ENCODE measurements at regions not wholly inside any gene's neighbourhood (a gene's known extent, or its start where the extent isn't known, plus 50 kb on each side); places are given as distances from the start of the nearest gene placed in this dataset.

DNA sequence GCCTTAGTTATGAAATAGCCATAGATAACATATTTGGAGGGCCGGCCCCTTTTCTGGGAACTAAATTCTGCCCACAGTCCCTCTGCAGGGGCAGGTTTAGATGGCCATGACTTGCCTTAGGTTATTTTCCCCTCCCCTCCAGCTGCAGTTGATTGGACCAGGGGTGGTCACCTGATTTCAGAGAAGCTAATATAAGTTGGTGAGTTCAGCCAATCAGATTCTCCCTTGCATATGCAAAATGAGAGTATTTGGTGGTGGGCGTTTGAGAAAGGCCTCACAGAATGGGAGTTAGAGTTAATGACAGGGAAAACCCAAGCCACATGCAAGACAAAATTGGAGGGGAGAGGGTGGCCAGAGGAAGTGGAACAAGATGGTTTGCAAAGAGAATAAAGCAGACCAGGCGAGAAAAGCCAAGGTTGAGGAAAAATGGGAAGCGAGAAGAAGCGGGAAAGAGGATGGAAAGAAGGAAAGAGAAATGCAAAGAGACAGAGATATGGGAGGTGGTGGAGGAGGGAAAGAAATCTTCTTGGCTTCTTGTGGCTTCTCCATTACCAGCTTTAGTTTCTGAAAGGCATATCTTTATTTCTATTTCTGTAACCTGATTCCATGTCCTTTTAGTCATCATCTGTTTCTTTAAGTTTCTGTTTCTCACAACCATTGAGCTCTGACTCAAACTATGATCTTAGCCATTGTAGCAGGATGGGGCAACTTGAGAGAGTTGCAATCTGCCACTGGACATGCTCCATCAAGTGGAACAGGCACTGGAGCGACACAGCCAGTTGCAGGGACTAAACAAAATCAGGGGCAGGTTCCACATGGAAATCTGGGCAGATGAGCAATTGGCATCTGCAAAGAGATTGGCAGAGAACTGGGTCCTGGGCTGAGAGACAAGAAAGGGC, 108.1 kb upstream of the SIX3 start:
- 0 out of 2 replicates have a peak, but pooled peaks cover 3% of the 10 kb centered on the region for H3K4me1 ChIP-seq (ENCODE audit: insufficient read depth, low read length)
- TF ChIP-seq EZH2phosphoT487 (IDR thresholded peaks at IDR 0.05; ENCODE audit: borderline replicate concordance, low read length) (no peak), EZH2 (IDR thresholded peaks at IDR 0.05; ENCODE audit: low read length, unreplicated experiment) (no peak)
- TF ChIP-seq, protein P1, sequence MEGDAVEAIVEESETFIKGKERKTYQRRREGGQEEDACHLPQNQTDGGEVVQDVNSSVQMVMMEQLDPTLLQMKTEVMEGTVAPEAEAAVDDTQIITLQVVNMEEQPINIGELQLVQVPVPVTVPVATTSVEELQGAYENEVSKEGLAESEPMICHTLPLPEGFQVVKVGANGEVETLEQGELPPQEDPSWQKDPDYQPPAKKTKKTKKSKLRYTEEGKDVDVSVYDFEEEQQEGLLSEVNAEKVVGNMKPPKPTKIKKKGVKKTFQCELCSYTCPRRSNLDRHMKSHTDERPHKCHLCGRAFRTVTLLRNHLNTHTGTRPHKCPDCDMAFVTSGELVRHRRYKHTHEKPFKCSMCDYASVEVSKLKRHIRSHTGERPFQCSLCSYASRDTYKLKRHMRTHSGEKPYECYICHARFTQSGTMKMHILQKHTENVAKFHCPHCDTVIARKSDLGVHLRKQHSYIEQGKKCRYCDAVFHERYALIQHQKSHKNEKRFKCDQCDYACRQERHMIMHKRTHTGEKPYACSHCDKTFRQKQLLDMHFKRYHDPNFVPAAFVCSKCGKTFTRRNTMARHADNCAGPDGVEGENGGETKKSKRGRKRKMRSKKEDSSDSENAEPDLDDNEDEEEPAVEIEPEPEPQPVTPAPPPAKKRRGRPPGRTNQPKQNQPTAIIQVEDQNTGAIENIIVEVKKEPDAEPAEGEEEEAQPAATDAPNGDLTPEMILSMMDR (conservative IDR thresholded peaks at IDR 0.05; ENCODE audit: low read depth, low read length): no peak
- H3K4me3 ChIP-seq (ENCODE audit: low read length): no peak overlapping the region
- no peak overlapping the region for H3K9ac ChIP-seq (ENCODE audit: low read length)
- ATAC-seq: peak; percentile 24
- H3K4me2 ChIP-seq (ENCODE audit: low read length): no peak overlapping the region
- ChIA-PET CTCF (no interaction called here), POLR2A (ENCODE audit: unreplicated experiment) (no interaction called here)
- H3K9me3 ChIP-seq (ENCODE audit: low read length): no peaks in the 10 kb centered on the region
- intact Hi-C loops (cut with micrococcal nuclease): no loop called here
- DNase-seq: peak; percentile 46
- no peaks in the 10 kb centered on the region for H3F3A ChIP-seq (ENCODE audit: low read length, unreplicated experiment)
- H3K9me2 ChIP-seq (replicated peaks; ENCODE audit: low read length): no peaks in the 10 kb centered on the region
- H3K27me3 ChIP-seq (ENCODE audit: low read length): peaks cover 15% of the 10 kb centered on the region
- no peaks in the 10 kb centered on the region for H3K79me2 ChIP-seq (ENCODE audit: low read length)
- no peaks in the 10 kb centered on the region for H4K20me1 ChIP-seq (ENCODE audit: low read length)
- H3K27ac ChIP-seq (ENCODE audit: low read length): no peak overlapping the region
- no TSS peak for BruUV-seq (replicated peaks)
- H2AFZ ChIP-seq (ENCODE audit: low read length): no peak overlapping the region
- no peaks in the 10 kb centered on the region for H3K36me3 ChIP-seq (ENCODE audit: low read depth, low read length)

DNA sequence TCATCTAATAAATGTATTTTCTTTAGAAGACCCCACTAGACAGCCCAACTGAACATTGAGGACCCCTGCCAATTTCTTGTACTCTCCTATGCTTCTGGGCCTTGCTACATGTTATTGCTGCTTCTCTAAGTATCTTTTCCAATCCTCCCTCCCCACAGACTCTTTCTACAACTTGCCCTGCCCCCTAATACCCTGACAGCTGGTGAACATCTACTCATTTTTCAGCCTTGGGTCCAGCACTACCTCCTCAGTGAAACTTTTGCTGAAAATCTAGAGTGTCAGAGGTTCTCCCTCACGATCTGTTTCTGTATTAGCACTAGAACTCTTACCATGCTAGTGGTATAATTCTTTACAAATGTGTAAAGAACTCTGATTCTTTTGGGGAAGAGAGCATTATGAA, 106.8 kb upstream of the SIX3 start:
- Histone ChIP-seq H2AFZ (ENCODE audit: low read length) (no peak overlapping the region), H3K79me2 (ENCODE audit: low read length) (no peaks in the 10 kb centered on the region), H3K9me3 (ENCODE audit: low read length) (no peaks in the 10 kb centered on the region), H3K9me2 (replicated peaks; ENCODE audit: low read length) (no peaks in the 10 kb centered on the region), H4K20me1 (ENCODE audit: low read length) (no peaks in the 10 kb centered on the region), H3K4me2 (ENCODE audit: low read length) (no peak overlapping the region), H3K27me3 (ENCODE audit: low read length) (peaks cover 7% of the 10 kb centered on the region; the same call in 1 of the 2 replicates), H3F3A (ENCODE audit: low read length, unreplicated experiment) (no peaks in the 10 kb centered on the region), H3K36me3 (ENCODE audit: low read depth, low read length) (no peaks in the 10 kb centered on the region), H3K4me1 (ENCODE audit: insufficient read depth, low read length) (0 out of 2 replicates have a peak, but pooled peaks cover 3% of the 10 kb centered on the region), H3K9ac (ENCODE audit: low read length) (no peak overlapping the region), H3K27ac (ENCODE audit: low read length) (no peak overlapping the region), H3K4me3 (ENCODE audit: low read length) (no peak overlapping the region)
- CTCF ChIA-PET: no interaction called here
- DNase-seq (no peak), ATAC-seq (no peak)
- no TSS peak for BruUV-seq (replicated peaks)
- TF ChIP-seq, protein P1 (conservative IDR thresholded peaks at IDR 0.05; ENCODE audit: low read depth, low read length): no peak
- TF ChIP-seq EZH2phosphoT487 (IDR thresholded peaks at IDR 0.05; ENCODE audit: borderline replicate concordance, low read length) (no peak), EZH2 (IDR thresholded peaks at IDR 0.05; ENCODE audit: low read length, unreplicated experiment) (no peak)
- intact Hi-C loops (cut with micrococcal nuclease): no loop called here
- POLR2A ChIA-PET (ENCODE audit: unreplicated experiment): no interaction called here

DNA sequence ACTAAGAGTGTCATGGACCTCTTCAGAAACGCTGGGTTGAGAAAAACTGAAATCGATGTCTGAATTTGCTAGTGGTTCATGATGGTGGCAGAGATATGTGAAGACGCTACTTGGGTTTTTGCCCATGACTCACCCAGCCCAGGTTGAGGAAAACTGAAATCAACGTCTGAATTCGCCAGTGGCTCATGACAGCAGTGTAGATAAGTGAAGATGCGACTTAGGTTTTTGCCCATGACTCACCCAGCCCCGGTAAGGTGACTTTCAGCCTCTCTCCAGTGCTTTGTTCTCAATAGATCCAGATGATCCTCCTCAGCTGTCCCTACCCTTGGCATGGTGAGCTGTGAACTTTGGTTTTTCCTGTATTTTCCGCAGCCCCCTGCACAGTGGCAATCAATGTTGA, 105.3 kb upstream of the SIX3 start:
- Histone ChIP-seq H3K9me2 (replicated peaks; ENCODE audit: low read length) (no peaks in the 10 kb centered on the region), H3K27ac (ENCODE audit: low read length) (no peak overlapping the region), H3K36me3 (ENCODE audit: low read depth, low read length) (no peaks in the 10 kb centered on the region), H3F3A (ENCODE audit: low read length, unreplicated experiment) (no peaks in the 10 kb centered on the region), H3K27me3 (ENCODE audit: low read length) (peaks cover 8% of the 10 kb centered on the region; the same call in 1 of the 2 replicates), H3K4me2 (ENCODE audit: low read length) (no peak overlapping the region), H4K20me1 (ENCODE audit: low read length) (no peaks in the 10 kb centered on the region), H3K9ac (ENCODE audit: low read length) (no peak overlapping the region), H3K4me1 (ENCODE audit: insufficient read depth, low read length) (0 out of 2 replicates have a peak, but pooled peaks cover 3% of the 10 kb centered on the region), H3K79me2 (ENCODE audit: low read length) (no peaks in the 10 kb centered on the region), H3K9me3 (ENCODE audit: low read length) (no peaks in the 10 kb centered on the region), H2AFZ (ENCODE audit: low read length) (no peak overlapping the region), H3K4me3 (ENCODE audit: low read length) (no peak overlapping the region)
- CTCF ChIA-PET: no interaction called here
- DNase-seq: no peak
- TF ChIP-seq EZH2 (IDR thresholded peaks at IDR 0.05; ENCODE audit: low read length, unreplicated experiment) (no peak), EZH2phosphoT487 (IDR thresholded peaks at IDR 0.05; ENCODE audit: borderline replicate concordance, low read length) (no peak)
- TF ChIP-seq, protein P1 (conservative IDR thresholded peaks at IDR 0.05; ENCODE audit: low read depth, low read length): no peak
- intact Hi-C loops (cut with micrococcal nuclease): no loop called here
- BruUV-seq (replicated peaks): no TSS peak
- no peak for ATAC-seq
- POLR2A ChIA-PET (ENCODE audit: unreplicated experiment): no interaction called here

Measured in PC-3 (cell line).